Trophoblast cell (in vitro differentiated cells and primary cell): ENCODE measurements at regions not wholly inside any gene's neighbourhood (a gene's known extent, or its start where the extent isn't known, plus 50 kb on each side); places are given as distances from the start of the nearest gene placed in this dataset.
A peak's percentile ranks its signal among the peaks of the same experiment; 100 is the strongest.

Experiments used
- DNase-seq, 2 donors: peaks; one replicate each; pipeline ENCODE4 v3.0.0-alpha.2; 2016
- H2AFZ ChIP-seq: 2 replicates; pipeline ENCODE4 v1.6.1; 2013; ENCODE audit warnings: low read length, moderate library complexity, mild to moderate bottlenecking; ENCODE audit not compliant: insufficient read depth, poor library complexity
- H2AK5ac ChIP-seq: 2 replicates; pipeline ENCODE4 v1.6.1; 2013; ENCODE audit warnings: mild to moderate bottlenecking, low read length
- H2BK120ac ChIP-seq: 2 replicates; pipeline ENCODE4 v1.6.1; 2013; ENCODE audit warnings: low read length, mild to moderate bottlenecking, moderate library complexity; ENCODE audit not compliant: insufficient read depth, poor library complexity
- H2BK12ac ChIP-seq: 2 replicates; pipeline ENCODE4 v1.6.1; 2013; ENCODE audit warnings: mild to moderate bottlenecking, low read length, moderate library complexity
- H2BK5ac ChIP-seq: 2 replicates; pipeline ENCODE4 v1.6.1; 2013; ENCODE audit warnings: low read length, low read depth, moderate library complexity, mild to moderate bottlenecking; ENCODE audit not compliant: poor library complexity
- H3K14ac ChIP-seq: 2 replicates; pipeline ENCODE4 v1.6.1; 2013; ENCODE audit warnings: mild to moderate bottlenecking, low read length
- H3K18ac ChIP-seq: 2 replicates; pipeline ENCODE4 v1.6.1; 2013; ENCODE audit warnings: mild to moderate bottlenecking, low read length
- H3K23ac ChIP-seq: 2 replicates; pipeline ENCODE4 v1.6.1; 2013; ENCODE audit warnings: low read length
- H3K27ac ChIP-seq: 2 replicates; pipeline ENCODE4 v1.5.1; 2013; ENCODE audit warnings: low read depth, mild to moderate bottlenecking, inconsistent platforms, low read length, moderate library complexity
- H3K27me3 ChIP-seq: 2 replicates; pipeline ENCODE4 v1.6.1; 2013; ENCODE audit warnings: inconsistent platforms, mild to moderate bottlenecking, low read length, moderate library complexity; ENCODE audit not compliant: insufficient read depth
- H3K36me3 ChIP-seq, 2 experiments: 1 replicate in 1 of 2; 2 replicates in 1 of 2; pipeline ENCODE4 v1.6.1; 2013; ENCODE audit warnings: low read length in 2 of 2, mild to moderate bottlenecking in 2 of 2, moderate library complexity in 1 of 2; ENCODE audit not compliant: insufficient read depth in 2 of 2, control insufficient read depth in 1 of 2
- H3K4ac ChIP-seq: 2 replicates; pipeline ENCODE4 v1.6.1; 2013; ENCODE audit warnings: low read depth, mild to moderate bottlenecking, low read length, moderate library complexity
- H3K4me1 ChIP-seq, 2 experiments: 1 replicate in 1 of 2; 2 replicates in 1 of 2; pipeline ENCODE4 v1.6.1; 2013; ENCODE audit warnings: low read length in 2 of 2, mild to moderate bottlenecking in 2 of 2, moderate library complexity in 1 of 2; ENCODE audit not compliant: insufficient read depth in 2 of 2, control insufficient read depth in 1 of 2
- H3K4me2 ChIP-seq: 2 replicates; pipeline ENCODE4 v1.6.1; 2013; ENCODE audit warnings: inconsistent platforms, mild to moderate bottlenecking, low read length, moderate library complexity
- H3K4me3 ChIP-seq: 2 replicates; pipeline ENCODE4 v1.5.1; 2013; ENCODE audit warnings: mild to moderate bottlenecking, low read depth, low read length, inconsistent platforms
- H3K79me1 ChIP-seq: one replicate; pipeline ENCODE4 v1.6.1; 2013; ENCODE audit warnings: low read length
- H3K79me2 ChIP-seq: 2 replicates; pipeline ENCODE4 v1.6.1; 2013; ENCODE audit warnings: low read length, mild to moderate bottlenecking; ENCODE audit not compliant: control insufficient read depth, insufficient read depth, poor library complexity
- H3K9ac ChIP-seq: 2 replicates; pipeline ENCODE4 v1.6.1; 2013; ENCODE audit warnings: mild to moderate bottlenecking, low read length
- H3K9me3 ChIP-seq: 2 replicates; pipeline ENCODE4 v1.6.1; 2013; ENCODE audit warnings: low read depth, mild to moderate bottlenecking, control low read depth, inconsistent platforms, low read length; ENCODE audit not compliant: insufficient read depth
- H4K12ac ChIP-seq: 2 replicates; pipeline ENCODE4 v1.6.1; 2013; ENCODE audit warnings: low read depth, mild to moderate bottlenecking, low read length, moderate library complexity
- H4K8ac ChIP-seq: 2 replicates; pipeline ENCODE4 v1.6.1; 2013; ENCODE audit warnings: low read depth, mild to moderate bottlenecking, low read length, moderate library complexity
- H4K91ac ChIP-seq: one replicate; pipeline ENCODE4 v1.6.1; 2013; ENCODE audit warnings: low read depth, mild to moderate bottlenecking, low read length, moderate library complexity
- WGBS: extraction: QIAGEN DNeasy Blood & Tissue Kit; methylation state at CpG from one replicate; pipeline ENCODE4 v1.1.7; 2013; ENCODE audit warnings: missing lambda C conversion rate; ENCODE audit not compliant: insufficient read length, insufficient coverage; ENCODE audit errors: extremely low coverage; 5-methylcytosine and 5-hydroxymethylcytosine counted together

- Histone ChIP-seq H3K27ac (no peak overlapping the region), H3K4me3 (no peak overlapping the region), H3K79me2 (no peaks in the 10 kb centered on the region), H2BK120ac (peak overlapping the region; percentile 11), H3K27me3 (no peaks in the 10 kb centered on the region), H2AK5ac (peak overlapping the region; percentile 23), H2BK5ac (no peak overlapping the region), H3K4ac (no peak overlapping the region), H4K8ac (no peak overlapping the region), H3K23ac (no peak overlapping the region), H3K14ac (no peak overlapping the region), H3K9ac (no peak overlapping the region), H4K12ac (no peak overlapping the region), H3K36me3 (no peaks in the 10 kb centered on the region), H3K9me3 (no peaks in the 10 kb centered on the region), H3K18ac (no peak overlapping the region), H3K4me2 (no peak overlapping the region), H3K79me1 (no peaks in the 10 kb centered on the region), H3K4me1 (peaks cover 12 to 16% of the 10 kb centered on the region in 2 experiments), H2BK12ac (no peak overlapping the region), H4K91ac (peak overlapping the region; percentile 18), H2AFZ (no peak overlapping the region)
- no peak for DNase-seq
- WGBS, result no CpG with 5 or more reads among the region's 5 CpGs
These were observed 179.9 kb upstream of the PFN2 start for GRCh38 chr3:150150633-150151032.

DNA sequence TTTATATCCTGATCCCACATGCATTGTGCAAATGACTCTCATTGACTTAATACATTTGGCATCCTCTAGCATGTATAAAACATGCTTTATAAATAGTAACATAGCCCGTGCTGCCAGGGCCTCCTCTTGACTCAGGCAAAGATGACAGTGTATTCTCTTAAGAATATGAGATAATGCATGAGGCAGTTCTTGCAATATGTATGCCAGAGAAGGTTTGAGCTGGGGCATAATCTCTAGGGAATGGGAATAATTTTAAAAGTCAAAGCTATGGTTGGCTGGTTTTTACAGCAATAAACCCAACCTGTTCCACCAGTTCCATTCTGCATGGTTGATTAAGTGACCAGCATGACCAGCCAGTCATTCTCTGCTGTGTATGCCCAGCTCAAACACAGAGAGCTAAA, 179.0 kb upstream of the PFN2 start:
- Histone ChIP-seq H3K4me1 (peaks cover 12 to 16% of the 10 kb centered on the region in 2 experiments), H2AK5ac (no peak overlapping the region), H2BK12ac (no peak overlapping the region), H4K91ac (no peak overlapping the region), H3K9me3 (no peaks in the 10 kb centered on the region), H3K79me2 (no peaks in the 10 kb centered on the region), H3K23ac (no peak overlapping the region), H3K9ac (no peak overlapping the region), H3K79me1 (no peaks in the 10 kb centered on the region), H3K27ac (no peak overlapping the region), H2AFZ (no peak overlapping the region), H2BK120ac (no peak overlapping the region), H3K4me2 (no peak overlapping the region), H3K27me3 (no peaks in the 10 kb centered on the region), H3K18ac (no peak overlapping the region), H3K4me3 (no peak overlapping the region), H3K14ac (no peak overlapping the region), H4K12ac (no peak overlapping the region), H3K4ac (no peak overlapping the region), H4K8ac (no peak overlapping the region), H2BK5ac (no peak overlapping the region), H3K36me3 (no peaks in the 10 kb centered on the region)
- WGBS, result no CpG with 5 or more reads among the region's 1 CpG
- DNase-seq, result peak; percentile 84 to 95

DNA sequence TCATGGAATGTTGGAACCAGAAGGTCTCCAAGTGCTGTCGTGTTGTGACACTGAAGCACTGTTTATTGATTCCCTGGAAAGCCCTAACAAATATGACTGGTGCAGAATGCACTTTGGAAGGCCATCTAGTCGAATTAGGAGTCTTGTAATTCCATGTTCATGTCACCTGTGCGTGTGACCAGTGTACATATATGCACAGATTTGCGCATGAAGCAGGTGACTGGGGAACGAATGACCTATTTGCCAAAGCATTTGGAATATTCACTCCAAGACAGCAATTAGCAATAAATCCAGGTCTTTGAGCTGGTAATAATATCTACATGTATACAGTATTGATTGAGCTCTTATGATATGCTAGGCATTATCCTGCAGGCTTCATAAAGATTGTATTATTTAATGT, 177.5 kb upstream of the PFN2 start:
- Histone ChIP-seq H2BK5ac (no peak overlapping the region), H4K8ac (no peak overlapping the region), H4K91ac (peak overlapping the region; percentile 12), H3K4me2 (no peak overlapping the region), H3K4me1 (peaks cover 12 to 16% of the 10 kb centered on the region in 2 experiments), H3K4ac (no peak overlapping the region), H3K9me3 (no peaks in the 10 kb centered on the region), H2AK5ac (no peak overlapping the region), H2AFZ (no peak overlapping the region), H2BK12ac (peak overlapping the region; percentile 36), H3K27ac (no peak overlapping the region), H3K18ac (no peak overlapping the region), H2BK120ac (no peak overlapping the region), H3K23ac (peak overlapping the region; percentile 85), H3K79me2 (no peaks in the 10 kb centered on the region), H3K36me3 (no peaks in the 10 kb centered on the region), H3K14ac (no peak overlapping the region), H4K12ac (no peak overlapping the region), H3K4me3 (no peak overlapping the region), H3K9ac (no peak overlapping the region), H3K27me3 (no peaks in the 10 kb centered on the region), H3K79me1 (no peaks in the 10 kb centered on the region)
- DNase-seq, result peak; percentile 25 to 72
- WGBS, result no CpG with 5 or more reads among the region's 5 CpGs

GRCh38 chr3:150147776-150148175, 177.1 kb upstream of the PFN2 start:
- H3K36me3 ChIP-seq, result no peaks in the 10 kb centered on the region
- no peak overlapping the region for H2AFZ ChIP-seq
- WGBS, result no CpG with 5 or more reads among the region's 5 CpGs

More at GRCh38 chr3:150147776-150148175, 177.1 kb upstream of the PFN2 start:
- Histone ChIP-seq H4K8ac (no peak overlapping the region), H3K27ac (peak overlapping the region; percentile 40), H3K27me3 (no peaks in the 10 kb centered on the region), H3K18ac (no peak overlapping the region), H2BK120ac (no peak overlapping the region), H4K12ac (no peak overlapping the region), H4K91ac (no peak overlapping the region), H2AK5ac (no peak overlapping the region), H3K23ac (no peak overlapping the region), H3K9ac (no peak overlapping the region), H3K4me1 (peaks cover 12 to 16% of the 10 kb centered on the region in 2 experiments), H3K14ac (no peak overlapping the region), H2BK12ac (no peak overlapping the region), H3K79me1 (no peaks in the 10 kb centered on the region), H3K9me3 (no peaks in the 10 kb centered on the region), H3K4me3 (no peak overlapping the region), H3K79me2 (no peaks in the 10 kb centered on the region), H3K4me2 (no peak overlapping the region), H3K4ac (no peak overlapping the region), H2BK5ac (no peak overlapping the region)
- peak in 1 of 2 donors; percentile 36 for DNase-seq
